ENCODE measurements at regions not wholly inside any gene's neighbourhood (a gene's known extent, or its start where the extent isn't known, plus 50 kb on each side); places are given as distances from the start of the nearest gene placed in this dataset.
A peak's percentile ranks its signal among the peaks of the same experiment; 100 is the strongest.
"Not testable (repeated sequence)": the region's sequence is repeated elsewhere in the genome, so short reads cannot be mapped to it uniquely, and the experiment has no call there.

DNA sequence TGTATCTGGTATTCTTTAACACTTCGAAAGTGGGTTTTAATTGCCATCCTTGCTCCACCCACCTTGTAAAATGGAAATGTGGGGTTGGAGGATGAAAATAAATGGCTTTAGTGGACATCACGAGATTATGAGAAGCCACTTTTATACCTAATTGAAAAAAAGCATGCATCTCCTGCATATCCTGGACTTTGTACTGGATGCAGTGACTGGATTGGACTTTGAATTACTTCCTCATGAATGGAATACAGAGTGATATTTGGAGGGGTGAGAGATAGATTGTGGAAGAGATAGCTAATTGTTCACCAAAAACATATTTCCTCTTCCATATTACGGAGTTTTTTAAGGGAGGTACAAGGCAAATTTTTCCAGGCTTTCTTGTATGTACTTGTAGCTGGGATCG, 813.0 kb downstream of the TENT5A start:
- no peak for DNase-seq (ENCODE audit: low spot score)

DNA sequence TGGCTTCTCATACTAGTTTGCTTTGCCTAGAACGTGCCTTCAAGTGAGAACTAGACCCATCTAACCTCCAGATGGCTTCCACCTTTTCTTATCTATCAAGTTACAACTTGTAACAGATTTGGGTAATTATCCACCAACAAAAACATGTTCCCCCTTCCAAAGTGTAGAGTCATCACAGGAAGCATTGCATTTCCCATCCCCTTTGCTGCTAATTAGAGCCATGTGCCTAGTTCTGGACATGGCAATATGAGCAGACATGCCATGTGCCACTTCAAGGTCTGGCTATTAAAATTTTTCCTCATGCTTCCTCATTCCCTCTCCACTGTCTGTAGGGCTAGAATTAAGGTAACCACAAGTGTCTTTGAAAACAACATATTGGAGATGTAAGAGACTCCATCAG, 814.4 kb downstream of the TENT5A start:
- DNase-seq (ENCODE audit: low spot score): no peak

DNA sequence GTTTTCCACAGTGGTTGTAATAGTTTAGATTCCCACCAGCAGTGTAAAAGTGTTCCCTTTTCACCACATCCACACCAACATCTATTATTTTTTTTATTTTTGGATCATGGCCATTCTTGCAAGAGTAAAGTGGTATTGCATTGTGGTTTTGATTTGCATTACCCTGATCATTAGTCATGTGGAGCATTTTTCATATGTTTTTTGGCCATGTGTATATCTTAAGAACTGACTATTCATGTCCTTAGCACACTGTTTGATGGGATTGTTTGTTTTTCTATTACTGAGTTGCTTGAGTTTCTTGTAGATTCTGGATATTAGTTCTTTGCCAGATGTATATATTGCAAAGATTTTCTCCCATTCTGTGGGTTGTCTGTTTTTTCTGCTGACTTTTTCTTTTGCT, 820.1 kb downstream of the TENT5A start:
- no peak for DNase-seq (ENCODE audit: low spot score)

DNA sequence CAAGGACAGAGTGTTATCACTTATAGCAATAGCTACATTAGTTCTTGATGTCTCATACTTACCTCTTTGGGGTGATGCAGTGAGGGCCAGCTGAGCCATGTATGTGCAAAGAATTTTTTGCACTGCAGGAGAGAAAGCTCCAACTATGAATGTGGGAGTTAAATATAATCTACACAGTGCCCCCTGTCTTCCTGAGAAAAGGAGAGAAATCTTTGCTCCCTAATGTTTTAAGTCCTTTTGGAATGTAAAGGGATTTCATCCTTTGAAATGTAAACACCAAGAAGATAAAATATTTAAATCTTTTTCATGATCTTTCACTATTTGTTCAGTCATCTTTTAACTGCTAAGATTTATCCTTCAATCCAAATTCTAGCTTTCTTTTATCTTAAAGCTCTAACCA, 822.1 kb downstream of the TENT5A start:
- DNase-seq (ENCODE audit: low spot score): no peak

DNA sequence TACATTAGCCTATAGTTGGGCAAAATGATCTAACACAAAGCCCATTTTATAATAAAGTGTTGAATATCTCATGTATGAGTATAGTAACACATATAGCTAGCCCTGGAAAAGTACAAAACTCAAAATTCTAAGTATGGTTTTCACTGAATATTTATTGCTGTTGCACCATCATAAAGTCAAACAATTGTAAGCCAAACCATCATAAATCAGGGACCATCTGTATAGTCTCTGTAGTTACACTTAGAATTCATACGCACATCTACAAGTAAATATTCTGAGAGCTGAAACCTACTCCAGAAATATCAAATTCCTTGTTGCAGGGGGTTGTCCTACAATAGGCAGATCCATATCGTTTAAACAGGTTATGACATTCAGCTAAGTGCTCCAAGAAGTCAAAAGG, 817.3 kb downstream of the BCKDHB start:
- no peak for DNase-seq (ENCODE audit: low spot score)

DNA sequence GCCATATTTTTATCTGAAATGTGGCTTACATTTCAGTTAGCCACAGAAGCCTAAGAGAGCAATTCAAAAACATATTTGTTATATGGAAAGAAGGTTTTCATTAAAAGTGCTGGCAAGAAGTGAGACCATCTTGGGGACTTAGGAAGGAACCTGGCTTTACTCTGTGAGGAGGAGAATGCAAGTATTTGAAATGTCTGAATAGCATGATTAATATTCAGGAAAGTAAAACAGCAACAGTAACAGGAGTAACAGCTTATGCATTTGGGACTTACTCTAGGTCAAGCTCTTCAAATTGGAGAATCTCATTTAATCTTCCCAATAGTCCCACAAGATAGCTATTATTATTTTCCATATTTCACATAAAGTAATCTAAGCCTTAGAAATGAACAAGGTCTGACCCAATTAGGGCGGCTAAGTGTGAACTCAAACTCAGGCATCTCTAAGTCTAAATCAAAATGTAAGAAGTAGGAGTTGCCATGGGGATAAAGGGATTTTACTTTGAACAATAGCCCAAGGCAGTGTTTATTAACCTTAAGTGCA, 816.5 kb downstream of the BCKDHB start:
- no peak for DNase-seq (ENCODE audit: low spot score)

DNA sequence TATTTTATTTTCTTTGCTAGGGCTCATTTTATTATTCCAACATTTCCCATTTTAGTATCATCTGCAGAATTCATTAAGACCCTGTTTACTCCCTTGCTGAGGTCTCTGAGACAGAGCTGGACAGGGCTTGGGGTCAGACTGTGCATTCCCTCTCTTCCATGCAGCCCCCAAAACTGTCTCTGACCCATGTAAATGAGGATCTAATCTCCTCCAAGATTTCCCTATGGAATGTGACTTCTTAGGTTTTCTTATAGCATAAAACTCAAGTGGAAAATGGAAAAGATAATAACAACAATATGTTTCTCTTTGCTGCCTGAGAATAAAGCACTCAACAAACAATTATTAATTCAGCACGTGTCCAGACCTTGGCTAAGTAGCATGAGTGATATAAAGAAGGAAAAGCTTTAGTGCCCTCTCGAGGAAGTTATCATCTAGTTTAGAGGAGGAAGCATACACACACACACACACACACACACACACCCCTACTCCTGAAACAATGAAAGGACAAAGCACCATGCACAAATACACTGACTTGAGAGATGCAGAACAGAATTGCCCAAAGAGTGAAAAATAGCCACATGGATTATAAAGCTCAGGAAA, 815.5 kb downstream of the BCKDHB start:
- DNase-seq (ENCODE audit: low spot score): peak; percentile 4

DNA sequence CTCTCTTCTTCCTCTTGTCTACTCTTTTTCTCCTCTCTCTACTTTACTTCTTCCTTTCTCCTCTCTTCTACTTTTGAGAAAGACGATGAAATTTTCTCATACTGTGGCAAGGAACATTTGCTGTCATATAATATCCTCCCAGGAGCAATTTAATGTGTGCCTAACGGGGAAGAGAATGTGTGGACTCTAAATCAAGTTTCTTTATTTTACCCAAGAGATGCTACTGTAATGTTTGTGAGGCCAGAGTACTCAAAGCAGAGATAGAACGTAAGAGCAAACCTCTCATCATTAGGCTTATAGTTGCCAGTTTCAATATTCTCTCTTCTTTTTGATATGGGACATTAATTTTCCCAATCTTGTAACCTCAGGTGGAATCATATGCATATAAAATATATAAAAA, 801.4 kb downstream of the BCKDHB start:
- DNase-seq (ENCODE audit: low spot score): no peak

DNA sequence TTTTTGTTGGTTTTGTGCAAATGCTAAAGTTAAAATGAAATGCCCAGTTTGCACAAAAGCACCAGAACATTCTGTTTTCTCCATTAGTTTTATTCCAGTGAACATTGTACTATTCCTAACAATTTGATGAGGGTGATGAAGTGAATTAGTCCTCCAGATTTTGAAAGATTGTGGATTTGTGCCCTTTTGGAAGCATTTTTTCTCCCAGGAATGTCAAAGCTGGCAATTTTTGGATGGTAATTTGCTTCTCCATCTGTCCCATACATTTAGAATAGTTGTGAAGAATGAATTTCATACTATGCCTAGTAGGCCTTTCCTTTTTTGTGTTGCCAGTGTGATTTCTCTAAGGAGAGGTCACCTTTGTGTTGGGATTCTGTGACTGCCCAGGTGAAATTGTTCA, 797.2 kb downstream of the BCKDHB start:
- no peak for DNase-seq (ENCODE audit: low spot score)

DNA sequence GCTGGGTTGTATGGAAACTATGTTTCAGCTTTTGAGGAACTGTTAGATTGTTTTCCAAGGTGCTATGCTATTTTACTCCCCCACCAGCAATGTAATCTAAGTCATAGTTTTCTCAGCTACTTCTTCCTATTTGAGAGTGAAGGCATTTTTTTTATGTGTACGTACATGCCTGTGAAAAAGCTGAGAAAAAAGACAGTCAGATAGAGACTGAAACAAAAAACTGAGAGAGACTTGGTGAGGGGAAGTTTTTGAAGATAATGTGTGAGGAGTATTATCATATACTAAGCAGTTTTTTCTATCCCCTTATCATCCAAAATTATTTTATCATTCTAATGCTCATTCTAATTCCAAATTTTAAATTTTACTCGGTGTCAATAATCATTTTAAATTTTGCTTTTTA, 780.0 kb downstream of the BCKDHB start:
- DNase-seq (ENCODE audit: low spot score): no peak

DNA sequence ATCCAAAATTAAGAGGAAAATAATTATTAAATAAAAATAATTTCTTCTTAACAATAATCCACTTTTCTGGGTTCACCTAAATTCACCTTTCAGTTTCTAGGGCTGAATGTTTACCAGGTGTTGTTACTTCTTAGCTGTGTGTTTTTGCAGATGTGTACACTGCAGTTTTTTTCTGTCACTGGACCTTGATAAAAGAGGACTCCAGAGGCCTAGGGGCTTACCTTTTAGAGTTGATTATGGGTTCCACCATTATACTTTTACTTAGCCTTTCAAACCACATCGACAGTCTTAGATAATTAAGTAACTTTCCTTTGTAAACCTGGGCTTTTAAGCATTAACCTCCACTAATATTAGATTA, 766.5 kb downstream of the BCKDHB start:
- no peak for DNase-seq (ENCODE audit: low spot score)

DNA sequence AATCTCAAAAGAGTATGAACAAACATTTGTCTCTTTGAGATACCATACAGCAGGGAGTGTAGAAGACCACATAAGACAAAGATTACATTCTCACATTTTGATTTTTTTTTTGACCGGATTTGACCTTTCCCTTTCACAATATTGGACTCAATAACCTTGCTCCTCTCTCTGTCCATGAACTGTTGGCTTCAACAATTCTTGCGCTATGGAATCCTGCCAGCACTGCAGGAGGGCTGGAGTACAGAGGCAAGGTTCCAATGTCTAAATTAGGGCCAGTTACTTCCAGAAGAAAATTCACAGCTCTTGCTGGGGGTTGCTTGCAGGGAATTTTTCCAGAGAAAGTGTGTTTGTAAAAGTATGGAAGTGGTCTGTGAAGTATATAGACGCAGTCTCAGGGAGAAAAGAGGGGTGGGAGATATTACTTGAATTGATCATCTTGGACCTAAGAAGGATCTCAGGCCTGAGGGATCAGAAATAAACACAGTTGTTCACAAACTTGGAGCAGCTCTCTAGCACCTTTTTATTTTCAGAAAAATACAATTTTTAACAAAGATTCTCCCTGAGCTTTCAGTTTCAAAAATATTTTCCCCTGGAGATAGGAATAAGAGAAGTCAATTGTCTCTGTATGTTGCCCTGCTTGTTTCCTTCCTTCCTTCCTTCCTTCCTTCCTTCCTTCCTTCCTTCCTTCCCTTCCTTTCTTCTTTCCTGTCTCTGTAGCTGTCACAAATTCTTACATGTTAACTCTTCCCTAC, 765.9 kb downstream of the BCKDHB start:
- no peak for DNase-seq (ENCODE audit: low spot score)

DNA sequence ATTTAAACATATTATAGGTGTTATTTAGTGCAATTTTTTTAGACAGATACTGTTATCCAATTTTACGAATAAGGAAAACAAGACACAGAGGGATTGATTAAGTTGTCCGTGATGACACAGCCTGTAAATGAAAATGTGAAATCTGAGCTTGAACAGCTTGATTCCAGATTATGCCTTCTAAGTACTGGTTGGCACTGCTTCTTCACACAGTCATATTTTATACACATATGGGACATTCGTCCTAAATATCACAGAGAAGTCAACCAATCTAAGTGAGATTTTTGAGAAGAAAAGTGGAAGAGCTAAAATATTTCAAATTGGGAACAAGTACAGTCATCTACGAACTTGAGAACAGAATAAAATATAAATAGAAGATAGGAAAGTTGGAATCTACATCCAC, 756.3 kb downstream of the BCKDHB start:
- DNase-seq (ENCODE audit: low spot score): no peak

DNA sequence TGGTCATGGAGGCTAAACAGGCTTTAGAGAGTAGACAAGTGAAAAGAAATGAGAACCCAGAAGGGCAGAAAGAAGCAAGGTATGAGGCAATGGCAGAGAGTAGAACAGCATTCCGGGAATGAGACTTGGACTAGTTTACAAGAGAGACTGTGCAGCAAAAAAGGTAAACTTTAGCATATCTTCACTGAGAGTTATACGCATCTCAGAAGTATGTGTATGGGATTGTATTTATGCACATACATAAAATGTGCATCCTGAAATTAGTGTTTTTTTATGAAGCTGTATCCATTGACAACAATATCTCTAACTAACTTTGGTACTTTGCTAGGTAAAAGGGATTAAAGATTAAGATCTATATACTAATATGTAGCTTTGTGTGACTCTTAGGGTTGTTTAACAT, 753.6 kb downstream of the BCKDHB start:
- DNase-seq (ENCODE audit: low spot score): no peak

DNA sequence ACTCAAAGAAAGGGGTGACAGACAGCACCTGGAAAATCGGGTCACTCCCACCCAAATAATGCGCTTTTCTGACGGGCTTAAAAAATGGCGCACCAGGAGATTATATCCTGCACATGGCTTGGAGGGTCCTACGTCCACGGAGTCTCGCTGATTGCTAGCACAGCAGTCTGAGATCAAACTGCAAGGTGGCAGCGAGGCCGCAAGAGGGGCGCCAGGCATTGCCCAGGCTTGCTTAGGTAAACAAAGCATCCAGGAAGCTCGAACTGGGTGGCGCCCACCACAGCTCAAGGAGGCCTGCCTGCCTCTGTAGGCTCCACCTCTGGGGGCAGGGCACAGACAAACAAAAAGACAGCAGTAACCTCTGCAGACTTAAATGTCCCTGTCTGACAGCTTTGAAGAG, 741.5 kb downstream of the BCKDHB start:
- not testable (repeated sequence) for DNase-seq (ENCODE audit: low spot score)

DNA sequence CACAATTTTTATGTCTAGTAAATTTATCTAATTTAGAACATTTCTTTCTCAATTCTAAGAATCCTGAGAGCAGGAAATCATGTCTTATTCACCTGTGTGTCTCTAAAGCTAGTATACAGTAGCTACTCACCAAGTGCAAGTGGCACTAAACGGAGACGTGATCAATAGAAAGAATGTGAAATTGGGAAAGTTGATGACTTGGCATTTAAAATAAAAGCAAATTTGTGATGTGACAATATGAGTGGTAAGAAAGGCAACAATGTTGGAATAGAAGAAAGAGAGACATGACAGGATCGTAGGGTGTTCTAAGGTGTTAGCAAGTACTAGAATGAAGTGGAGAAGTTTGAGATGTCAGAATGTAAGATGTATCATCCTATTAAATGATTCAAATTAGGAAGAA, 725.9 kb downstream of the BCKDHB start:
- no peak for DNase-seq (ENCODE audit: low spot score)

DNA sequence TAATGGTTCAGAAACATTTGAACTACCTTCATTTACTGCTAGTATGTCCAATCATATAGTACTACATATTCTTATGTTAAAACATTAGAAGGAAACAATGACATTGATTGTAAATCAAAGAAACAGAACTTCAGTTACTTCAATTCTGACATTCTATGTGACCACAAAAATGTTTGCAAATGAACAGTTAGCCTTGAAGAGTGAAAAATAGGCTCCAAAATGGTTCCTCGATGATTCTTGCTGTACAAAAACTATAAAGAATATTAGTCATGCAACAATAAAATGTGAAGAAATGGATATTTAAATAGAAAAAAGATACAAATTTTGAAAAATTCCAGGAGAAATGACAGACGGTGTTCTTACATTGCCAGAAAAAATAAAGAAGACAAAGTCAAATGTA, 686.9 kb downstream of the BCKDHB start:
- no peak for DNase-seq (ENCODE audit: low spot score)

DNA sequence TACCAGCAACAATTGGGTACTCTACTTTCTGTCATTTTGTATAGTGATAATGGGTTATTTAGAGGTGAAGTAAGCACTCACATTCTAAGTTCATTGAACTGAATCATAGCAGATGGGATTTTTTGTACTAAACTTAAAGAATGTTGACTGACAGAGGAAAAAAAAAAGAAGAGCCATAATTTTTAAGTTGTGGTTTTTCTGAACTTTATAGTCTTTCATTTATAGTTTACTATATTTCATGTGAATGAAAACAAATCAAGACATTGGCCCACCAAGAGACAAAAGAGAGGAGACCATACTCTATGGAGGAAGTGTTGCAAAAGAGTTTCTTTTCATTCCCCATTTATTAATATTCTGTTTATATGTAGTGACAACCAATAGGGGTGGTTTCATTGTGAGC, 685.7 kb downstream of the BCKDHB start:
- DNase-seq (ENCODE audit: low spot score): no peak

DNA sequence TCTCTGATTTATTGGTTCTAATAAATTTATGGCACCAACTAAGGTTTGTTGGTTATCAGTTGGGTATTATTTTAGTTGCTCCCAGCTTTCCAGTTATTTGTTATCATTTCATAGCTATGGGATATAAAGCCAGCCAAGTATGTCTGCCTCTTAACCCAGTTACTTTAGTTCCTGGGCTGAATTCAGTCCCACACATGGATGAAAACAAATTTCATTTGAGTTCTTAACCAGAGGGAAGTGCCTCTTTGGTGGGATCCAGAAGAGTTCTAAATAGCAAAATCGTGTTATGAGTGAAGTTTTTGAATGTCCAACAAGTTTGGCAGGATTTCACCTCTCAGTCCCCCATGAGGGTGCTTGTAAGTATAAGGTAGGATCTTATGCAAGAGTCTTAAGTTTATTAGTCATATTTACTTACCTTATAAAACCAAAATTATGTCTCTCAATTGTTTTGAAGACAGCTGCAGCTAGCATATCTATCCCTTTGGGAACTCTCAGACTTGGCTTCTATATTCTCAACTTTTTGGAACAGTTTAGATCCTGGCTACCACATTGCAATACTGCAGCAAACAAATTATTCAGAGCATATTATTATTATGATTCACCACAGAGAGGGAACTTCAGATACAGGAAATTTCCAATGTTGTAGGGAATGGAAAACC, 683.6 kb downstream of the BCKDHB start:
- no peak for DNase-seq (ENCODE audit: low spot score)

DNA sequence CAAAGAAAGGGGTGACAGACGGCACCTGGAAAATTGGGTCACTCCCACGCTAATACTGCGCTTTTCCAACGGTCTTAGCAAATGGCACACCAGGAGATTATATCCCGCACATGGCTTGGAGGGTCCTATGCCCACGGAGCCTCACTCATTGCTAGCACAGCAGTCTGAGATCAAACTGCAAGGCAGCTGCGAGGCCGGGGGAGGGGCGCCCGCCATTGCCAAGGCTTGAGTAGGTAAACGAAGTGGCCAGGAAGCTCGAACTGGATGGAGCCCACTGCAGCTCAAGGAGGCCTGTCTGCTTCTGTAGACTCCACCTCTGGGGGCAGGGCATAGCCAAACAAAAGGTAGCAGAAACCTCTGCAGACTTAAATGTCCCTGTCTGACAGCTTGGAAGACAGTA, 676.8 kb downstream of the BCKDHB start:
- DNase-seq (ENCODE audit: low spot score): not testable (repeated sequence)

DNA sequence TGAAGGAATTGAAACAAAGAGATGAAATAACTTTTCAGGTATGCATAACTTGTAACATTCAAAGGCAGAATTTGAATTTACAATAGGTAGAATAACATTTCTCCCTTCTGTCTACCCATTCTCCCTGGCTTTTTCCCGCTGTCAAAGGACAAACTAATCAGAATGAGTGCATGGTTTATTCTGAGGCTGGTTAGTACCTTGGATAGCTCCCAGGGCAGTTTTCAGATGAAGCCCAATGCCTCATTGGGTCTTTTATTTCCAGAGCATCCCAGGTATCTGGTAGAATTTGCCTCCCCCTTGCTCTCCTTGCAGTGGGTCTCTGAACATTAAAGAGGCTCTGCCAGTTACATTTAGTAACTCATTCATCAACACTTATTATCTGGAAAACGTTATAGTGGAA, 665.5 kb downstream of the BCKDHB start:
- peak; percentile 42 for DNase-seq (ENCODE audit: low spot score)

DNA sequence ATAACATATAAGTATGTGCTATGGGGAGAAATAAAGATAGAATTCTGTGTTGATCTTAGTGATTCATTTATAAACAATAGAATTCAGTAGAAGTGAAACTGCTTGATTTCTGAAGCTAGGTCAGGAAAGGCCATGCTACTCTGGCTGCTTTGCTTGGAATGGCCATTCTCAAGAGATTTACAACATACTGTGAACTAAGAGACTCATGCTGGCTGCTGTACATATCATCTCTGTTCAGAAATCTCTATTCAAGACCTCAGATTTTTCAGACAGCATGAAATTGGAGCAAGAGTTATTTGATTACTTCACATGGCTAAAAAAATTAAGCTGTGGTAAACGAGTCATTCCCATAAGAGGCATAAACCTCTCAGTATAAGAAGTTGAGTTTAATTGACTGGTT, 662.6 kb downstream of the BCKDHB start:
- no peak for DNase-seq (ENCODE audit: low spot score)

DNA sequence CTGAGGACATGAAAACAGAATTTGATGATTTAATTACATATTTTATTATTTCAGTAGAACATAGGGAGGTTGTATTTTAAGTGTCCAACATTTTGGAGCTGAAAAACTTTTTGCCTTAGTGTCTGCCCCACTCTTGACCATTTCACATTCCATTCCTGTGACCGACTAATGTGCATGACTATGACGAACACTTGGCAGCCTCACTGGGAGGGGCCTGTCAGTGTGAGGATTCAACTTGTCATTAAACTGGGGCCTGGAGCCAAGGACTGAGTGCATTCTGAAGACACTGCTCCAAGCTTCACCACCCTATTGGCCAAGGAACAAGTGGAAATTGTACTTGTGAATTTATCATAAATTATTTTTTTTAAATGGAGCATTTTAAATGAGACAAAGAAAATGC, 661.3 kb downstream of the BCKDHB start:
- no peak for DNase-seq (ENCODE audit: low spot score)

Data from HT-29 (cell line).